Activated CD4-positive, CD25-positive, alpha-beta regulatory T cell treated with anti-CD3 and anti-CD28 coated beads, Interleukin-2, amount 50 U/mL, for 24 hours (primary cell): ENCODE measurements at regions not wholly inside any gene's neighbourhood (a gene's known extent, or its start where the extent isn't known, plus 50 kb on each side); places are given as distances from the start of the nearest gene placed in this dataset.

Experiments used
- ATAC-seq, 2 donors: fragments of 150-1000 bp; cut with Tn5 transposase; one replicate each; pipeline ENCODE4 v1.10.0; 2021; ENCODE audit warnings: mild to moderate bottlenecking in 1 of 2, moderate library complexity in 1 of 2

DNA sequence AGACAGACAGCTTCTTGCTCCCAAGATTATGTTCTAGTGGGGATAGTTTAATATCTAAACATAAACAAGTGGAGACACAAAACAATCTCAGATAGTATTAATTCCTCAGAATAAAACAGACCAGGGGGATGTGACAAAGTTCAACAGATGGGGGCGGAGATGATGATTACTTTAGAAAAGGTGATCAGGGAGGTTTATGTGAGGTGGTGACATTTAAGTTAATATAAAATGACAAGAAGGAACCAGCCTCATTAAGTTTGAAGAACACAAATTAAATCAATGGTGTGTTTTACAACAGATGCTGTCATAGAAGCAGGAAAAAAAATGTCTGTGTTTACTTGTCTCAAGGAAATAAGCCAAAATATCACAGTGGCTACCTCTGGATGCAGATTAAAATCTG is 119.6 kb upstream of the HMHB1 start:
- ATAC-seq: no peak

DNA sequence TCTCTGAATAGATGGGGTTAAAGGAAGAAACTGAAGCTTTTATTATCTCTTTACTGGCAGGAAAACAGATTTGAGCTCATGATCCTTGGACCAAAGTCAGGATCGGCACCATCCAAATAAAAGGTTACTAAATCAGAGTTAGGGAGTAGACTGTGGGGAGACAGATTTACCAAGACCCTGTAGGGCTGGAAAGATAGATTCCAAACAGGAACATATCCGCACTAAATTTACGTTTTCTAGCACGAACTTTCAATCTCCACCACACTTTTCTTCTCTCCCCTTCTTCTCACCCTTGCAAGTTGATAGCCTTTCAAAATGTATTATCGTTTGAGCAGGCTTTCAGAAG is 120.0 kb upstream of the HMHB1 start:
- ATAC-seq: no peak

DNA sequence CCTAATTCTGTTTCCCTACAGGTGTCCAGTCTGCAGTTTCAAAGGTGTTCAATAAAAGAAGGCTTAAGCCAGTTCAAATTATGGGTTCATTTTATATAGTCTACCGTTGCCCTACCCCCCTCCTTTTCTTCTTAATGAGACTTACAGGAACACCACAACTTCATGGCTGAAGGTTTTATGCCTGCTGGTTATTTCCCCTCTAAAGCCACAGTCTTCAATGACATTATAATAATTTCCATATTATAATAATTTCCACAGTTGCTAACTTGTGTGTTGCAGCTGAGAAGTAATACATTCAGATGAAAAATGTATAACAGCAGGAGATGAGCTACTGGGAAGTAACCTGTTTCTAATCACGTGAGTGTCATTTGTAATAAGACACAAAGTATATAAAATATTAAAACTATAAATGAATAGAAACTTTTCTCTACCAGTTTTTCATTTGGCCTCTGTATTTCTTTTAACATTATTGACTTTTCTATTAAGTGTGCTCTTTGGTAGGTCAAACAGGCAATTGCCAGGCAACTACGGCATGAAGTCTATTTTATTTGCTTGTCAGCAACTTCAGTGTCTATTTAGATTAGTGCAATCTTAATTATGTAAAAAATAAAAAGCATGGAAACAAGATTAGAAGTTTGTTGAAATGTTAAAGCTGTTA is 120.5 kb upstream of the HMHB1 start:
- peak in 1 of 2 donors; percentile 27 for ATAC-seq

- no peak for ATAC-seq
These were observed 124.4 kb upstream of the HMHB1 start for GRCh38 chr5:143687604-143688003.

GRCh38 chr5:143685246-143685815 is 126.6 kb upstream of the HMHB1 start:
- ATAC-seq: no peak

DNA sequence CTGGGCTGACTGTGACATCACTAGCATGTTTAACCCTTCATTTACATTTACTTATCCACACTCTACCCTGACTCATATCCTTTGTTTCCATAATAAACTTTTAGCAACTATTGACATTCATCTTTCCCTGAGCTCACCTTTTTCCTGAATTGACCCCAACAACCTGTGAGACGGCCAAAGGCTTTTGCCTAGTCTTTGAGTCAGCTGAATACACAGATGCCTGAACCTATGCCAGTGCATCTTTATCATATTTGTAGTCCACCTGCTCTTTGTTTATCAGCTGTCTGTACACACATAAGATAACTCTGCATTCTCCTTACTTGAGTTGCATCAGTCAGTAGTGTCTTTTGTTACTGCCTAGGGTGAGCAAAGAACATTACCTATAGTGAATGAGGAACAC is 128.5 kb upstream of the HMHB1 start:
- no peak for ATAC-seq

DNA sequence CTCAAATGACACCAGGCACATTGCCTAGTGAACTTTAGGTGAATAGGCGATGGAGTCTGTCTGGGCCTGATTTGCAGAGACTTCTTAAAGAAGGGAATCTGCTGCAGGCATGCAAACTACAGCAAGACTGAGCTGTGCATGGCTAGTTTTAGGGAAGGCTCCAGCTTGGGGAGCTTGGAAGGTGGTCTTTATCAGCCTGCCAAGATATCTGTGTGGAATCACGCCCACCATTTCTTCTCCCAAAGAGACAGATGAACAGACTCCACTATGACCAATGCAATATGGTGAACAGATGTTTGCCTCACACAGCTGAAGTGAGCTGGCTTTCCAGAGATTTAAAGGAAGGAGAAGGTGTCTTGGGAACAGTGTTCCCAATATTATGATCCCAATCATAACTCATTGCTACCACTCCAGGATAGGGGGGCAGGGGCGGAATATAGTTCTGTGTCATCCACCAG is 129.0 kb upstream of the HMHB1 start:
- no peak for ATAC-seq

DNA sequence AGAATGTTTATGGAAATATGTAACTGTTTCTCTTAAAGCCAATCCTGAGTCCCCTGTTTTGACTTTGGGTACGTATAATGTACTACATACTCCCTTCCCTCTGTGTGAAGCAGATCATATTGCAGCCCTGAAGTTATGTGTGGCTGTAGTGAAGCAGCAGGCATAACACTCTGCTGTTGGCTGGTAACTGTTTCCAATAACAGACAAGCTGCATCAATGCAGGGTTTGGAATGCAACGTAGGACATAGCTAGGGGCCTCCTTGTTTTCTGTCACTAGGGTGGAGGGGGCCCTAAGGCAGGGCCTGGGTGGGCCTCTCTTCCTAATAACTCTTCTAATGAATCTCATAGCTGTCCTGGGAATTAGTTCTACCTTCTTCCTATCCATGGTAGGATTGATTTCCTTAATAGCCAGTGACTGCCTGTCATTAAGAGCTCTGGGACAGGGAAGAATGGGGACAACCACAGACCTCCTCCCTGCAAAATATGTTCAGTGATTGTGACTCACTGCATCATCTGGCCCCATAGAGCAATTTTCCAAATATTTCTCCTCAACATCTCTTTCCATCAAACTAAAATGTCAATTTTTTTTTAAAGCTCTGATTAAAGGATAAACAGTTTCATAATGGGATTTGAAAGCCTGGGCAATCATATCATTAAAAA is 129.6 kb upstream of the HMHB1 start:
- no peak for ATAC-seq

GRCh38 chr5:143680672-143681259 is 131.2 kb upstream of the HMHB1 start:
- ATAC-seq: no peak

DNA sequence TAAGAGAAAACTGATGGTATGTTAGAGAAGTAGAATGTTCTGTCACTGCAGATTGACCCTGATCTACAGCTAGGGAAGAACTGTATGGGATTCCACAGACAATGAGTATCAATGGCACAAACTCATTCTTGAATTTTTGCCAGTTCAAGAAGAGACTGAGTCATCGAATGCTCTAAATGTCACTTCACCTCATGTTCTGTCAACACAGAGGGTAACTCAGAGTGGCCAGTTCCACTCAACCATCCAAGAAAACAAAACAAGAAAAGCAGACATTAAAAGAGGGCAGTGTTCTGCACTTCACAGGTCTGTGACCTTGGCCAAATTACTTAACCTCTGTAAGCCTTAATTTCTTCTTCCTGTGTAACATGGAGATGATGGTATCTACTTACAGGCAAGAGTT is 132.2 kb upstream of the HMHB1 start:
- peak; percentile 22 to 47 for ATAC-seq

- ATAC-seq: peak; percentile 80
These were observed 133.6 kb upstream of the HMHB1 start for GRCh38 chr5:143678148-143678905.

GRCh38 chr5:143677403-143677802 is 134.6 kb upstream of the HMHB1 start:
- ATAC-seq: no peak

GRCh38 chr5:143676802-143677201 is 135.2 kb upstream of the HMHB1 start:
- ATAC-seq: no peak

GRCh38 chr5:143674469-143674786 is 137.5 kb upstream of the HMHB1 start:
- ATAC-seq: no peak

GRCh38 chr5:143673676-143674468 is 138.1 kb upstream of the HMHB1 start:
- ATAC-seq: no peak

DNA sequence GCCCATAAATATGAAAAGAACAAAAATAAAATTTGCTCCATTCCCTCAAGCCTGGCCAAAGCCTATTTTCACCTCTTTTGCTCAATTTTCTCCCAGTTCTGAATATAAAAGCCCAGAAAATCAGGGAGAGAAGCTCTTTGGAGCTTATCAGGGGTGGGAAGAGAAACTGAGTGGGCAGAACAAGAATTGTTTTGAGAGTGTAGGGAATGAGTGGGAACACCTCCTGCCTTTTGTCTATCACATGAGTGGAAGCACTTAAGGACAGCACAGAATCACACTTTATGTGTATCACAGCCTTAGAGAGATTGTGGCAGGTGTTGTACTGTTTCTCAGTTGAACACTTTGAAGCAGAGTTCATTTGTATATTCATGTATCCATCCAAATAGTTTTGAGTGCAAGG is 139.2 kb upstream of the HMHB1 start:
- no peak for ATAC-seq

- no peak for ATAC-seq
These were observed 140.0 kb upstream of the HMHB1 start for GRCh38 chr5:143671674-143672569.

DNA sequence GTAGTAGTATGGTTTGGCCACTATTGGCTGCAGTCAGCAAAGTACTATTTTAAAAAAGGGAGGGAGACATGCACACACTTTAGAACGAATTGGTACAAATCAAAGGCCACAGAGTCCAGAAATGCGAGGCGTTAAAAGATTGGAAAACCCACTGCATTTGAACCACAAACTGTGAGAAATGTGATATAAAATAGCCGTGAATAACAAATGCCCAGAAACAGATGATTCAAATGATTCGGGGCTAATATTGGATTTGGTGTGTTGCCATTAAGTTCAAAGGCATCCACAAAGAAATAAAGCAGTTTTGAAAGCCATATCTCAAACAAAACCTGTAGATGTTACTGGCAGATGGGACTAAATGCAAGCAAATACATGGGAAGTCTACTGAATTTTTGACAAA is 140.9 kb upstream of the HMHB1 start:
- no peak for ATAC-seq

- ATAC-seq: no peak
These were observed 146.1 kb upstream of the HMHB1 start for GRCh38 chr5:143665866-143666265.

DNA sequence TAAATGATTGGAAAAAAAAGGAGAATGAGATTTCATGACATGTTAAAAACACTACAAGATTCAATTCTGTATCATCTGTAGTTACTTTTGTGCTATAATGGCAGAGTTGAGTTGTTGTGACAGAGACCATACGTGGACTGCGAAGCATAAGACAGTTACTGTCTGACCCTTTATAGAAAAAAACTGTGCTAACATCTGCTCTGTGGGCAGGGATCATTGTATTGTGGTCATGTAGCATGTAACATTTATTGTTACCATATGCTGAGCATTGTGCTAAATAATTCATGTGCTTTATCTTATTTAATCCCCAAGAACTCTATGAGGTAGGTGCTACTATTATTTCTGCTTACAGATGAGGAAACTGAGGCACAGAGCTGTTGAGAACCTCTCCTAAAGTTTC is 147.3 kb upstream of the HMHB1 start:
- no peak for ATAC-seq

DNA sequence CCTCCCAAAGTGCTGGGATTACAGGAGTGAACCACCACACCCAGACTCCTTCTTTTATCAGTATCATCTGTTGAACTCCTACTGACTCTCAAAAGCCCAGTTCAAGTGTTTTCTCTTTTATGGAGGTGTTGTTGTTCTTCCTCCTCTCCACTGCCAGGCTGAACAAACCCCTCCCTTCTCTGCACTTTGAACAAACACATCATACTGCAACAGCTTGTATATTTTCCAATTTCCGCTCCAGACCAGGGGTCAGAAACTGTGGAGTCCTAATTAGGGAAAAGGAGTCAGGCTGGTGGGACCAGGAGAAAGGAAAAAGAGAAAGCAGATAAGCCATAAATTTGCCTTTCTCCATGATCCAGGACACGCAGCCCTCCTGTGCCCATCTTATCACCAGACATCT is 148.1 kb upstream of the HMHB1 start:
- no peak for ATAC-seq

GRCh38 chr5:143662020-143662419 is 149.9 kb upstream of the HMHB1 start:
- no peak for ATAC-seq
